Heart left ventricle (tissue), 16 donors: ENCODE measurements at regions not wholly inside any gene's neighbourhood (a gene's known extent, or its start where the extent isn't known, plus 50 kb on each side); places are given as distances from the start of the nearest gene placed in this dataset.

ENCODE experiments used
- ATAC-seq, 4 donors: fragments of 200-7000 bp; cut with Tn5 transposase; one replicate each; pipeline ENCODE4 v1.9.1; 2020 to 2022; ENCODE audit warnings: moderate library complexity in 4 of 4, mild to moderate bottlenecking in 3 of 4, moderate number of reproducible peaks in 1 of 4
- DNase-seq, 5 donors: peaks; one replicate each; pipeline ENCODE4 v3.0.0-alpha.2; 2020
- H3K27ac ChIP-seq, 12 donors: fragments of 200-600 bp; sonication (generic) in 4 of 12; one replicate each; pipeline versions ENCODE4 v1.5.0 to v1.8.0; 2016 to 2022; ENCODE audit warnings: mild to moderate bottlenecking in 2 of 12
- H3K27me3 ChIP-seq, 9 donors: fragments of 200-600 bp; sonication (generic) in 2 of 9; one replicate each; pipeline versions ENCODE4 v1.5.1 to v1.8.0; 2016 to 2022; ENCODE audit warnings: mild to moderate bottlenecking in 3 of 9
- H3K36me3 ChIP-seq, 9 donors: fragments of 200-600 bp; sonication (generic) in 2 of 9; one replicate each; pipeline versions ENCODE4 v1.5.0 to v1.8.0; 2018 to 2022; ENCODE audit warnings: mild to moderate bottlenecking in 2 of 9
- H3K4me1 ChIP-seq, 12 donors: fragments of 200-600 bp; sonication (generic) in 4 of 12; one replicate each; pipeline versions ENCODE4 v1.5.0 to v1.8.0; 2016 to 2022; ENCODE audit warnings: mild to moderate bottlenecking in 3 of 12
- H3K4me3 ChIP-seq, 12 donors: fragments of 200-600 bp; sonication (generic) in 4 of 12; one replicate each; pipeline versions ENCODE4 v1.5.0 to v1.8.0; 2017 to 2022; ENCODE audit warnings: mild to moderate bottlenecking in 9 of 12, moderate library complexity in 4 of 12
- H3K9me3 ChIP-seq, 12 donors: fragments of 200-600 bp; sonication (generic) in 4 of 12; one replicate each; pipeline versions ENCODE4 v1.5.0 to v1.8.0; 2016 to 2022; ENCODE audit warnings: mild to moderate bottlenecking in 1 of 12
- CTCF ChIP-seq, 12 donors: fragments of 200-600 bp; sonication (generic) in 4 of 12; IDR thresholded peaks; one replicate each; pipeline versions ENCODE4 v1.5.0 to v1.8.0; 2018 to 2022; ENCODE audit warnings: antibody characterized with exemption in 12 of 12, mild to moderate bottlenecking in 5 of 12
- POLR2A ChIP-seq, 2 donors: fragments of 450-650 bp; IDR thresholded peaks; one replicate each; pipeline ENCODE4 v1.6.1; 2017; ENCODE audit warnings: antibody characterized with exemption in 2 of 2, mild to moderate bottlenecking in 2 of 2, moderate library complexity in 2 of 2
- WGBS, 4 donors: extraction: QIAGEN DNeasy Blood & Tissue Kit in 2 of 4; methylation state at CpG; one replicate each; pipeline versions ENCODE4 v1.1.5 to v1.1.7; 2013 to 2018; 5-methylcytosine and 5-hydroxymethylcytosine counted together
- intact Hi-C, 10 donors: fragments of 100-400 bp; cut with DNase I; formaldehyde crosslinking; loops; one replicate each; pipeline versions ENCODE4 v1.11.1 to v1.14.2; 2022
- donor health status: ischemic (EF 13 %, LVEDD 7.1; RV severe dilation, severe dysfunction).
- donor health status: healthy with polysubstance abuse.
- donor health status: DM: no; HTN: yes; CAD: no.
- donor health status: DM: no; HTN: no; CAD: no.
- donor health status: ischemic (EF 25% LVEDD 6.9; RV normal size, moderate dysfunction).
- donor health status: ischemic (EF 25% LVEDD 5.7; RV mildly dilated, moderate dysfunction).
- donor health status: healthy.
- donor health status: DM: yes; HTN: yes; CAD: no.
- donor health status: ischemic (EF 35%, LVEDD 5.7; RV mildly dilated, moderate dysfunction).
- donor health status: nonischemic (EF 11% LVEDD 7.7; RV severe dilation, severe dysfunction).
- donor health status: DM: yes; HTN: yes; CAD: no.
- donor health status: PGD.
- donor health status: ischemic (EF 29% LVEDD 5.4; RV normal size, mild dysfunction).
- donor health status: nonischemic (EF 23%, LVEDD 6.1; RV moderate dilation, normal function).

GRCh38 chr18:55106906-55107305 lies 147.6 kb upstream of the CCDC68 start:
- Histone ChIP-seq H3K9me3 (no peaks in the 10 kb centered on the region), H3K27ac (no peak overlapping the region), H3K36me3 (no peaks in the 10 kb centered on the region), H3K4me3 (no peak overlapping the region), H3K27me3 (no peaks in the 10 kb centered on the region), H3K4me1 (peaks cover 0 to 22% (median 8%) of the 10 kb centered on the region in 12 donors)
- ATAC-seq = no peak
- 78 to 93% (median 87%) methylated on average over 3 of the region's 3 CpGs for WGBS, 4 donors
- TF ChIP-seq POLR2A (IDR thresholded peaks at IDR 0.05) = no peak
- TF ChIP-seq CTCF (IDR thresholded peaks at IDR 0.05) = no peak
- intact Hi-C loops = loop anchor here in 1 of 10 donors (5.0 kb wide), 2 partner anchors 135 to 670 kb away; no protein-coding TSS in a partner anchor
- DNase-seq = no peak

- intact Hi-C loops = loop anchor here in 1 of 10 donors (5.0 kb wide), 2 partner anchors 136 to 671 kb away; no protein-coding TSS in a partner anchor
- ATAC-seq = no peak
- WGBS, 4 donors = 78 to 86% (median 80%) methylated on average over 2 of the region's 2 CpGs
These were observed 147.2 kb upstream of the CCDC68 start for GRCh38 chr18:55106466-55106865.

DNA sequence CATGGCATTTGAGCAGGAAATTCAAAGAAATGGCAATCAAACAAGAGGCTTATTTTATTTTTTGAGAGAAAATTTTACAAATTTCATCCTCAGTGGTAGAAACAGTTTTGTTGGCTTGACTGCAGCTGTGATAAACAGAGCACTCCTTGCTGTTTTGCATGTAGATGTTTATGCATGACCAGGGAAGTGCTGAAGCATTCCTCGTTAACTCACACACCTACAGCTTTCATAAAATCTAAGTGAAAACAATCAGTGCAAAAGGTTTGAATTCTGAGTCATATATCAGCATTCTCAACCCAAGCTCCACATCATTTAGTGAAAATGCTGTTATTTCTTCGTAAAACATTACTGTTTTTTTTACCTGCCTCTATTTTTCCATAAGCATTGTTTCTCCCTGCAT lies 146.6 kb upstream of the CCDC68 start:
- intact Hi-C loops = loop anchor here in 1 of 10 donors (5.0 kb wide), 2 partner anchors 136 to 671 kb away; no protein-coding TSS in a partner anchor
- ATAC-seq = no peak
- TF ChIP-seq POLR2A (IDR thresholded peaks at IDR 0.05) (no peak), CTCF (IDR thresholded peaks at IDR 0.05) (no peak)

More at GRCh38 chr18:55106466-55106865, 147.2 kb upstream of the CCDC68 start:
- no peaks in the 10 kb centered on the region for H3K9me3 ChIP-seq
- no peak overlapping the region for H3K27ac ChIP-seq
- TF ChIP-seq CTCF (IDR thresholded peaks at IDR 0.05) (no peak), POLR2A (IDR thresholded peaks at IDR 0.05) (no peak)
- no peak overlapping the region for H3K4me3 ChIP-seq
- no peak for DNase-seq
- peaks cover 0 to 22% (median 8%) of the 10 kb centered on the region in 12 donors for H3K4me1 ChIP-seq
- no peaks in the 10 kb centered on the region for H3K27me3 ChIP-seq
- H3K36me3 ChIP-seq = no peaks in the 10 kb centered on the region

DNA sequence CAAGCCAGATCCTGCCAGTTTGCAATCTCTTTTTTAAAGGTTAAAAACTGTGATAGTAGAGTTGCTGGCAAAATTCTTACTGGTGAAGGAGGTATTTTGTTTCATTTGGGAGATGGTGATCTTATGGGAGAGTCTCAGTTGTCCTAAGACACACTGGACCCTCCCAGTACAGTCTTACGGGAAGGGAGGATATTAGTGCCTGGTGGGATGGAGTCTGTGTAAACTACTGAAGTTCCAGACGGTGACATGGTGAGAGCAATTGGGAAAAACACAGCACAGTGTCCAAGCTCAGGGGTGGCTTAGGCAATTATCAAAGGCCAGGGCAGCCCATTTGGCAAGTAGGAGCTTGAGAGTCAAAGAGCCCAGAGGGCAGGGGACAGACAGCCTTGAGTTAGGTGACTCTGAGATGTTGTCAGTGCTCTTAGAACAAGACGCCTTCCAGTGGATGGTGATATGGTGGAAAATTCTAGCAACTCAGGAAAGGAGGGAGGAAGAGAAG lies 143.7 kb upstream of the CCDC68 start:
- TF ChIP-seq CTCF (IDR thresholded peaks at IDR 0.05) = no peak
- no peak for TF ChIP-seq POLR2A (IDR thresholded peaks at IDR 0.05)
- intact Hi-C loops = no loop called here
- no peaks in the 10 kb centered on the region for H3K27me3 ChIP-seq
- ATAC-seq = no peak
- H3K4me1 ChIP-seq = peaks cover 0 to 1% (median 0%) of the 10 kb centered on the region in 12 donors
- no peaks in the 10 kb centered on the region for H3K36me3 ChIP-seq
- WGBS, 4 donors = 78 to 91% (median 85%) methylated on average over 3 of the region's 3 CpGs
- no peak for DNase-seq
- H3K4me3 ChIP-seq = no peak overlapping the region
- no peak overlapping the region for H3K27ac ChIP-seq
- no peaks in the 10 kb centered on the region for H3K9me3 ChIP-seq

More for the DNA sequence above, 146.6 kb upstream of the CCDC68 start:
- 84 to 98% (median 90%) methylated on average over 2 of the region's 2 CpGs for WGBS, 4 donors
- no peak for DNase-seq
- Histone ChIP-seq H3K4me3 (no peak overlapping the region), H3K36me3 (no peaks in the 10 kb centered on the region), H3K9me3 (no peaks in the 10 kb centered on the region), H3K27ac (no peak overlapping the region), H3K4me1 (peaks cover 0 to 16% (median 6%) of the 10 kb centered on the region in 12 donors), H3K27me3 (no peaks in the 10 kb centered on the region)
